H9 (cell line): ENCODE measurements at regions not wholly inside any gene's neighbourhood (a gene's known extent, or its start where the extent isn't known, plus 50 kb on each side); places are given as distances from the start of the nearest gene placed in this dataset.

Source experiments
- DNase-seq: peaks from one replicate; pipeline ENCODE4 v3.0.0-alpha.2; 2017
- H2AFZ ChIP-seq: one replicate; pipeline ENCODE4 v1.6.1; 2013; ENCODE audit warnings: mild to moderate bottlenecking, low read length, control low read depth, moderate library complexity
- H2AK5ac ChIP-seq: 2 replicates; pipeline ENCODE4 v1.6.1; 2013; ENCODE audit warnings: low read length, control low read depth, mixed read lengths; ENCODE audit not compliant: insufficient read length
- H2BK120ac ChIP-seq: one replicate; pipeline ENCODE4 v1.6.1; 2013; ENCODE audit warnings: low read depth, mild to moderate bottlenecking, low read length, control low read depth, inconsistent platforms; ENCODE audit not compliant: poor library complexity, severe bottlenecking
- H2BK12ac ChIP-seq: 2 replicates; pipeline ENCODE4 v1.6.1; 2013; ENCODE audit warnings: low read length, control low read depth, mixed read lengths, low read depth; ENCODE audit not compliant: insufficient read length
- H2BK15ac ChIP-seq: 2 replicates; pipeline ENCODE4 v1.6.1; 2013; ENCODE audit warnings: low read depth, low read length, control low read depth
- H2BK20ac ChIP-seq: one replicate; pipeline ENCODE4 v1.6.1; 2013; ENCODE audit warnings: low read depth, mild to moderate bottlenecking, low read length, control low read depth, inconsistent platforms; ENCODE audit not compliant: poor library complexity, severe bottlenecking
- H2BK5ac ChIP-seq: 2 replicates; pipeline ENCODE4 v1.6.1; 2013; ENCODE audit warnings: low read length, control low read depth, mixed read lengths; ENCODE audit not compliant: insufficient read length
- H3K14ac ChIP-seq: 2 replicates; pipeline ENCODE4 v1.6.1; 2013; ENCODE audit warnings: low read length, control low read depth; ENCODE audit not compliant: insufficient read depth
- H3K18ac ChIP-seq: 2 replicates; pipeline ENCODE4 v1.6.1; 2013; ENCODE audit warnings: low read depth, mild to moderate bottlenecking, mixed read lengths, low read length, control low read depth; ENCODE audit not compliant: insufficient read length
- H3K23ac ChIP-seq: 2 replicates; pipeline ENCODE4 v1.6.1; 2013; ENCODE audit warnings: low read length, control low read depth, mixed read lengths, low read depth; ENCODE audit not compliant: insufficient read length
- H3K23me2 ChIP-seq: 2 replicates; pipeline ENCODE4 v1.6.1; 2013; ENCODE audit warnings: low read depth, mild to moderate bottlenecking, mixed read lengths, low read length, control low read depth; ENCODE audit not compliant: insufficient read length, poor library complexity, severe bottlenecking
- H3K27ac ChIP-seq: 2 replicates; pipeline ENCODE4 v1.5.1; 2013; ENCODE audit warnings: low read length, control low read depth, mixed read lengths, low read depth; ENCODE audit not compliant: insufficient read length
- H3K27me3 ChIP-seq: 2 replicates; pipeline ENCODE4 v1.6.1; 2013; ENCODE audit warnings: low read length, control low read depth, inconsistent platforms; ENCODE audit not compliant: insufficient read depth
- H3K4ac ChIP-seq: 2 replicates; pipeline ENCODE4 v1.6.1; 2013; ENCODE audit warnings: low read depth, mild to moderate bottlenecking, control low read depth, inconsistent platforms, low read length, moderate library complexity
- H3K4me1 ChIP-seq: 2 replicates; pipeline ENCODE4 v1.6.1; 2013; ENCODE audit warnings: low read length, control low read depth, inconsistent platforms; ENCODE audit not compliant: insufficient read depth
- H3K4me2 ChIP-seq: 2 replicates; pipeline ENCODE4 v1.6.1; 2013; ENCODE audit warnings: low read length, control low read depth, mixed read lengths; ENCODE audit not compliant: insufficient read length, insufficient read depth
- H3K56ac ChIP-seq: 2 replicates; pipeline ENCODE4 v1.6.1; 2013; ENCODE audit warnings: low read depth, mild to moderate bottlenecking, mixed read lengths, low read length, control low read depth; ENCODE audit not compliant: insufficient read length
- H3K79me1 ChIP-seq: 2 replicates; pipeline ENCODE4 v1.6.1; 2013; ENCODE audit warnings: low read depth, mild to moderate bottlenecking, moderate library complexity, low read length, control low read depth, inconsistent platforms; ENCODE audit not compliant: insufficient read depth, poor library complexity, severe bottlenecking
- H3K79me2 ChIP-seq: 2 replicates; pipeline ENCODE4 v1.6.1; 2013; ENCODE audit warnings: low read length, control low read depth, inconsistent platforms; ENCODE audit not compliant: insufficient read depth
- H3K9ac ChIP-seq: 2 replicates; pipeline ENCODE4 v1.6.1; 2013; ENCODE audit warnings: low read length, control low read depth, mixed read lengths; ENCODE audit not compliant: insufficient read length; ENCODE audit errors: extremely low read depth
- H3K9me3 ChIP-seq: one replicate; pipeline ENCODE4 v1.6.1; 2013; ENCODE audit warnings: low read depth, low read length, inconsistent platforms; ENCODE audit not compliant: control insufficient read depth
- H3T11ph ChIP-seq: one replicate; pipeline ENCODE4 v1.6.1; 2013; ENCODE audit warnings: mild to moderate bottlenecking, low read length, control low read depth, inconsistent platforms
- H4K20me1 ChIP-seq: one replicate; pipeline ENCODE4 v1.6.1; 2013; ENCODE audit not compliant: control insufficient read depth, insufficient read length, insufficient read depth
- H4K5ac ChIP-seq: 2 replicates; pipeline ENCODE4 v1.6.1; 2013; ENCODE audit warnings: low read depth, mild to moderate bottlenecking, mixed read lengths, low read length, control low read depth; ENCODE audit not compliant: insufficient read length
- H4K8ac ChIP-seq: replicated peaks from 2 replicates; pipeline ENCODE4 v1.6.1; 2013; ENCODE audit warnings: low read length, control low read depth, mixed read lengths, low read depth; ENCODE audit not compliant: insufficient read length
- H4K91ac ChIP-seq: 2 replicates; pipeline ENCODE4 v1.6.1; 2013; ENCODE audit warnings: low read depth, mild to moderate bottlenecking, moderate library complexity, mixed read lengths, low read length, control low read depth; ENCODE audit not compliant: insufficient read length
- H3K27ac Mint-ChIP-seq, 3 experiments: 2 replicates in 2 of 3; 3 replicates in 1 of 3; pipeline ENCODE4 v1.8.0; 2020 to 2021; ENCODE audit warnings: mixed read lengths in 3 of 3, mild to moderate bottlenecking in 1 of 3, moderate library complexity in 1 of 3
- H3K27me3 Mint-ChIP-seq: 2 replicates; pipeline ENCODE4 v1.8.0; 2021; ENCODE audit warnings: low read depth, mild to moderate bottlenecking, moderate library complexity, mixed read lengths
- H3K36me3 Mint-ChIP-seq, 3 experiments: 2 replicates in 2 of 3; 3 replicates in 1 of 3; pipeline ENCODE4 v1.8.0; 2020 to 2021; ENCODE audit warnings: low read depth in 3 of 3, mixed read lengths in 3 of 3; ENCODE audit not compliant: insufficient read depth in 1 of 3
- H3K4me1 Mint-ChIP-seq, 2 experiments: 2 replicates each; pipeline ENCODE4 v1.8.0; 2020; ENCODE audit warnings: mixed read lengths in 2 of 2
- H3K4me3 Mint-ChIP-seq, 2 experiments: 2 replicates in 1 of 2; 3 replicates in 1 of 2; pipeline ENCODE4 v1.8.0; 2020 to 2021; ENCODE audit warnings: mild to moderate bottlenecking in 2 of 2, mixed read lengths in 2 of 2, moderate library complexity in 1 of 2
- H3K9me3 Mint-ChIP-seq, 2 experiments: 2 replicates in 1 of 2; 3 replicates in 1 of 2; pipeline ENCODE4 v1.8.0; 2020; ENCODE audit warnings: mild to moderate bottlenecking in 2 of 2, mixed read lengths in 2 of 2, moderate library complexity in 1 of 2
- CTCF ChIP-seq: fragments of 200-600 bp; sonication (generic); conservative IDR thresholded peaks from 3 replicates; pipeline ENCODE4 v1.8.0; 2021; ENCODE audit warnings: antibody characterized with exemption, mild to moderate bottlenecking
- WGBS: extraction: QIAGEN DNeasy Blood & Tissue Kit; methylation state at CpG from one replicate; pipeline ENCODE4 v1.1.7; 2013; ENCODE audit warnings: missing lambda C conversion rate, low lambda C conversion rate, mixed read lengths; ENCODE audit not compliant: insufficient read length; ENCODE audit errors: extremely low coverage; 5-methylcytosine and 5-hydroxymethylcytosine counted together

- H3K18ac ChIP-seq, result no peak overlapping the region
- H3K9me3 ChIP-seq, result no peaks in the 10 kb centered on the region
- H2BK15ac ChIP-seq, result no peak overlapping the region
- H3K23ac ChIP-seq, result no peak overlapping the region
- H3K14ac ChIP-seq, result no peak overlapping the region
- H2AFZ ChIP-seq, result no peak overlapping the region
- H3T11ph ChIP-seq, result no peak overlapping the region
- Mint-ChIP-seq H3K27ac (no peak overlapping the region), H3K4me3 (no peak overlapping the region), H3K4me1 (peaks cover 5% of the 10 kb centered on the region in 2 experiments; a peak in 3 of 4 replicates), H3K27me3 (no peaks in the 10 kb centered on the region), H3K9me3 (no peaks in the 10 kb centered on the region), H3K36me3 (no peaks in the 10 kb centered on the region)
- no peak overlapping the region for H2BK12ac ChIP-seq
- no peak overlapping the region for H3K4ac ChIP-seq
- no peak overlapping the region for H4K5ac ChIP-seq
- DNase-seq, result no peak
- no peaks in the 10 kb centered on the region for H3K27me3 ChIP-seq
- no peaks in the 10 kb centered on the region for H3K23me2 ChIP-seq
- no peak overlapping the region for H2BK5ac ChIP-seq
- H3K79me2 ChIP-seq, result no peaks in the 10 kb centered on the region
- H3K4me1 ChIP-seq, result no peaks in the 10 kb centered on the region
- no peak overlapping the region for H3K4me2 ChIP-seq
- H2BK120ac ChIP-seq, result no peak overlapping the region
- H4K20me1 ChIP-seq, result no peaks in the 10 kb centered on the region
- WGBS, result no CpG with 5 or more reads among the region's 1 CpG
- H3K56ac ChIP-seq, result no peak overlapping the region
- H2AK5ac ChIP-seq, result no peak overlapping the region
- TF ChIP-seq CTCF, result no peak
- H4K91ac ChIP-seq, result no peak overlapping the region
- no peak overlapping the region for H3K9ac ChIP-seq
- H4K8ac ChIP-seq, result no peak overlapping the region
- no peak overlapping the region for H2BK20ac ChIP-seq
- H3K79me1 ChIP-seq, result no peaks in the 10 kb centered on the region
- no peak overlapping the region for H3K27ac ChIP-seq
Measured at GRCh38 chr18:43663159-43663558, 385.9 kb upstream of the SYT4 start.
